Activated T-helper 2 cell treated with anti-CD3 and anti-CD28 coated beads, Interferon-gamma antibody, Interleukin-2, Interleukin-4, amounts not matched to agents 10 μg/mL and 5 μg/mL and 100 μg/mL, durations not matched to agents 14 hours and 24 hours and 36 hours (primary cell): ENCODE measurements at regions not wholly inside any gene's neighbourhood (a gene's known extent, or its start where the extent isn't known, plus 50 kb on each side); places are given as distances from the start of the nearest gene placed in this dataset.

Experiments
- DNase-seq: peaks from one replicate; pipeline ENCODE4 v3.0.0; 2021; ENCODE audit warnings: low spot score
- H3K27ac Mint-ChIP-seq: one replicate; pipeline ENCODE4 v1.8.0; 2021; ENCODE audit warnings: mixed read lengths
- H3K27me3 Mint-ChIP-seq: one replicate; pipeline ENCODE4 v1.8.0; 2021; ENCODE audit warnings: low read depth, mixed read lengths
- H3K36me3 Mint-ChIP-seq: one replicate; pipeline ENCODE4 v1.8.0; 2021; ENCODE audit warnings: low read depth, mixed read lengths
- H3K4me1 Mint-ChIP-seq: one replicate; pipeline ENCODE4 v1.8.0; 2021; ENCODE audit warnings: low read depth, mixed read lengths
- H3K4me3 Mint-ChIP-seq: one replicate; pipeline ENCODE4 v1.8.0; 2021; ENCODE audit warnings: low read depth, mild to moderate bottlenecking, moderate library complexity, mixed read lengths
- H3K9me3 Mint-ChIP-seq: one replicate; pipeline ENCODE4 v1.8.0; 2021; ENCODE audit warnings: mixed read lengths
- intact Hi-C: fragments of 100-400 bp; cut with micrococcal nuclease; formaldehyde crosslinking; loops from one replicate; pipeline ENCODE4 v1.15.1; 2023

DNA sequence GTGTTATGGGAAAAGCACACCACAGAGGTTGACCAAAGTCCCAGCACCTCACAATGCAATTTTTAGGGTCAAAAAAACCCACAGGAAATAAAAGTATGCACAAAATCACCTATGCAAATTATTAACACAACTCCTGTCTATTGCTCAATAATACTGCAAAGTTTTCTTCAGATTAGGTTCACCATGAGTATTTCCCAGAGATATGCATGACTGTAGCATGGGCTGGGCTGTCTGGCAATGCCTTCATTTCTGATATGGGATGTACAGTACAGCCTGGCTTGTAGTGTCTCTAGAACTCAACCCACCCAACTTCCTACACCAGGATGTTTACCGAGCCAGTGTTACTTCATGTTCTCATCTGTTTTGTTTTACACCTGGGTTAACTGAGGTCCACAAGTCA lies 698.7 kb upstream of the ARGLU1 start:
- Mint-ChIP-seq H3K27ac (no peak overlapping the region), H3K9me3 (peaks cover 17% of the 10 kb centered on the region), H3K36me3 (no peaks in the 10 kb centered on the region), H3K27me3 (no peaks in the 10 kb centered on the region), H3K4me1 (no peaks in the 10 kb centered on the region), H3K4me3 (no peak overlapping the region)
- DNase-seq: no peak
- intact Hi-C loops: no loop called here

DNA sequence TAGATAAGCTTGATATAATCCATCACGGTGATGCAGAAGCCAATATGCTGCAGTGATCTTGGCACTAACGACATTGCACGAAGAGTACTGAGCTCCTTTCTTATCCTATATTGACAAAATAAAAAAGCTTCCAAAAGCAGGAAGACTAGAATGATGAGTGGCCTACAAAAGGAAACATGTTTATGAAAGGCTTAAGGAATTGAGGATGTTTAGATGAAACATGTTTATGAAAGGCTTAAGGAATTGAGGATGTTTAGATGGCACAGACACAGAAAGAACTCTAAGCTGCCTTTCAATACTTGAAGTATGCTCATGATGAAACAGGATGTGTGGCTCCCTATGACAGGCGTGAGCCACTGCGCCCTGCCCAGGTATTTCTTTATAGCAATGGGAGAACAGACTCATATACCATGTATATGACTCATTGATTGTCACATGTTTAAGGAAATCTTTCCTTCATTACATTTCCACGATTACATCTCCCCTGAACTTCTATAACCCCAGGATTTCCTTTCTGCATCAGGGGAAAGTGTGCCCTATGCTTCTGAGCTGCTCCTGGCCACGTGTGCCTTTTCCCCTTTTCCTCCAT lies 690.8 kb upstream of the ARGLU1 start:
- no peaks in the 10 kb centered on the region for H3K36me3 Mint-ChIP-seq
- no peak overlapping the region for H3K4me3 Mint-ChIP-seq
- H3K4me1 Mint-ChIP-seq: no peaks in the 10 kb centered on the region
- intact Hi-C loops: no loop called here
- DNase-seq: no peak
- H3K27ac Mint-ChIP-seq: no peak overlapping the region
- H3K9me3 Mint-ChIP-seq: peaks cover 4% of the 10 kb centered on the region
- no peaks in the 10 kb centered on the region for H3K27me3 Mint-ChIP-seq

- H3K9me3 Mint-ChIP-seq: no peaks in the 10 kb centered on the region
- H3K27ac Mint-ChIP-seq: no peak overlapping the region
- H3K4me1 Mint-ChIP-seq: no peaks in the 10 kb centered on the region
- no peaks in the 10 kb centered on the region for H3K27me3 Mint-ChIP-seq
- no peak overlapping the region for H3K4me3 Mint-ChIP-seq
- DNase-seq: no peak
- no peaks in the 10 kb centered on the region for H3K36me3 Mint-ChIP-seq
- intact Hi-C loops: no loop called here
Observed at GRCh38 chr13:107254392-107254791, 686.5 kb upstream of the ARGLU1 start.

GRCh38 chr13:107252428-107252827 lies 684.5 kb upstream of the ARGLU1 start:
- no peaks in the 10 kb centered on the region for H3K9me3 Mint-ChIP-seq
- no peak overlapping the region for H3K27ac Mint-ChIP-seq
- DNase-seq: no peak
- no peak overlapping the region for H3K4me3 Mint-ChIP-seq
- H3K36me3 Mint-ChIP-seq: no peaks in the 10 kb centered on the region
- H3K27me3 Mint-ChIP-seq: no peaks in the 10 kb centered on the region
- intact Hi-C loops: no loop called here
- H3K4me1 Mint-ChIP-seq: no peaks in the 10 kb centered on the region

DNA sequence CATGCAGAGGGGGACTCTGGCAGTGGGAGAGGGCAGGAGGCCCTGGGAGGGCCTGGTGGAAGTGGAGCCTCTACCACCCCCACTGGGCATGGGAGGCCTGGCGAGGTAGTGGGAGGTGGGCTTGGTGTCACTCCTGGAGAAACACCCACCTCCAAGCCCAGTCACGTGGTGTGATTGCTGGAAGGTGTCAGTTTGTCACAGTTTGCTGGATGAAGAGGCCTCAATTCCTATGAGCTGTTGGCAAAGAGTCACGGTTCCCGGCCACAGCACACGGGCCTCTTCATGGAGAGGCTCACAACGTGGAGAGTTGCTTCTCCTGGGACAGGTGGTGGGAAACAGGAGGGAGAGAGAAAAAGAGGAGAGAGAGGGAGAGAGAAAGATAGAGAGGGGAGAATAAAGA lies 684.1 kb upstream of the ARGLU1 start:
- H3K27me3 Mint-ChIP-seq: no peaks in the 10 kb centered on the region
- intact Hi-C loops: no loop called here
- DNase-seq: no peak
- H3K36me3 Mint-ChIP-seq: no peaks in the 10 kb centered on the region
- H3K27ac Mint-ChIP-seq: no peak overlapping the region
- H3K9me3 Mint-ChIP-seq: no peaks in the 10 kb centered on the region
- H3K4me3 Mint-ChIP-seq: no peak overlapping the region
- no peaks in the 10 kb centered on the region for H3K4me1 Mint-ChIP-seq

- Mint-ChIP-seq H3K36me3 (no peaks in the 10 kb centered on the region), H3K9me3 (no peaks in the 10 kb centered on the region), H3K27me3 (no peaks in the 10 kb centered on the region)
Observed at GRCh38 chr13:107251341-107251740, 683.4 kb upstream of the ARGLU1 start.

GRCh38 chr13:107250628-107251027 lies 682.7 kb upstream of the ARGLU1 start:
- intact Hi-C loops: no loop called here
- Mint-ChIP-seq H3K4me3 (no peak overlapping the region), H3K9me3 (no peaks in the 10 kb centered on the region), H3K36me3 (no peaks in the 10 kb centered on the region), H3K27me3 (no peaks in the 10 kb centered on the region), H3K27ac (no peak overlapping the region), H3K4me1 (no peaks in the 10 kb centered on the region)
- no peak for DNase-seq

More at GRCh38 chr13:107251341-107251740, 683.4 kb upstream of the ARGLU1 start:
- no peak overlapping the region for H3K4me3 Mint-ChIP-seq
- intact Hi-C loops: no loop called here
- H3K4me1 Mint-ChIP-seq: no peaks in the 10 kb centered on the region
- no peak for DNase-seq
- H3K27ac Mint-ChIP-seq: no peak overlapping the region

GRCh38 chr13:107244241-107244640 lies 676.3 kb upstream of the ARGLU1 start:
- Mint-ChIP-seq H3K27ac (no peak overlapping the region), H3K9me3 (peaks cover 3% of the 10 kb centered on the region), H3K4me3 (no peak overlapping the region), H3K4me1 (no peaks in the 10 kb centered on the region), H3K36me3 (no peaks in the 10 kb centered on the region), H3K27me3 (no peaks in the 10 kb centered on the region)
- DNase-seq: no peak
- intact Hi-C loops: no loop called here

- Mint-ChIP-seq H3K36me3 (no peaks in the 10 kb centered on the region), H3K27ac (no peak overlapping the region), H3K9me3 (peaks cover 3% of the 10 kb centered on the region), H3K4me1 (no peaks in the 10 kb centered on the region), H3K4me3 (no peak overlapping the region), H3K27me3 (no peaks in the 10 kb centered on the region)
- no peak for DNase-seq
- intact Hi-C loops: no loop called here
Observed at GRCh38 chr13:107242138-107242537, 674.2 kb upstream of the ARGLU1 start.

- H3K27me3 Mint-ChIP-seq: no peaks in the 10 kb centered on the region
- no peak overlapping the region for H3K4me3 Mint-ChIP-seq
- peaks cover 3% of the 10 kb centered on the region for H3K9me3 Mint-ChIP-seq
- no peak for DNase-seq
- H3K36me3 Mint-ChIP-seq: no peaks in the 10 kb centered on the region
- intact Hi-C loops: no loop called here
- no peaks in the 10 kb centered on the region for H3K4me1 Mint-ChIP-seq
- H3K27ac Mint-ChIP-seq: no peak overlapping the region
Observed at GRCh38 chr13:107241381-107241780, 673.4 kb upstream of the ARGLU1 start.

DNA sequence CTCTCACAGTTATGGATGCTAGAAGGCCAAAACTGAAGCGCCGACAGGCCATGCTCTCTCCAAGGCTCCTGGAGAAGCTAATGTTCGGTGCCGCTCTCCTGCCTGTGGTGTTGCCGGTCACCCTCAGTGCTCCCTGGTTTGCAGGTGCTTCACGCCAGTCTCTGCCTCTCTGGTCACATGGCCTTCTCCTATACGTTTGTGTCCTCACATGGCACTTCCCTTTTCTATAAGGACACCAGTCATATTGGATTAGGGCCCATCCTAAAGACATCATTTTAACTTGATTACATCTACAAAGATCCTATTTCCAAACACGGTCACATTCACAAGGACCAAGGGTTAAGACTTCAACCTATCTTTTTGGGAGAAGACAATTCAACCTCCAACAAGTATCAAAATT lies 671.3 kb upstream of the ARGLU1 start:
- Mint-ChIP-seq H3K27me3 (no peaks in the 10 kb centered on the region), H3K36me3 (no peaks in the 10 kb centered on the region), H3K4me3 (no peak overlapping the region), H3K4me1 (no peaks in the 10 kb centered on the region), H3K27ac (no peak overlapping the region), H3K9me3 (peaks cover 3% of the 10 kb centered on the region)
- DNase-seq: no peak
- intact Hi-C loops: no loop called here

GRCh38 chr13:107238262-107238981 lies 670.5 kb upstream of the ARGLU1 start:
- Mint-ChIP-seq H3K36me3 (no peaks in the 10 kb centered on the region), H3K27ac (no peak overlapping the region), H3K4me1 (no peaks in the 10 kb centered on the region), H3K9me3 (peaks cover 3% of the 10 kb centered on the region), H3K27me3 (no peaks in the 10 kb centered on the region), H3K4me3 (no peak overlapping the region)
- intact Hi-C loops: no loop called here
- no peak for DNase-seq

- Mint-ChIP-seq H3K27me3 (no peaks in the 10 kb centered on the region), H3K9me3 (no peaks in the 10 kb centered on the region), H3K36me3 (no peaks in the 10 kb centered on the region), H3K4me3 (no peak overlapping the region), H3K27ac (no peak overlapping the region), H3K4me1 (no peaks in the 10 kb centered on the region)
- no peak for DNase-seq
- intact Hi-C loops: no loop called here
Observed at GRCh38 chr13:107234319-107235073, 666.6 kb upstream of the ARGLU1 start.
